ENCODE measurements at regions not wholly inside any gene's neighbourhood (a gene's known extent, or its start where the extent isn't known, plus 50 kb on each side); places are given as distances from the start of the nearest gene placed in this dataset.

DNA sequence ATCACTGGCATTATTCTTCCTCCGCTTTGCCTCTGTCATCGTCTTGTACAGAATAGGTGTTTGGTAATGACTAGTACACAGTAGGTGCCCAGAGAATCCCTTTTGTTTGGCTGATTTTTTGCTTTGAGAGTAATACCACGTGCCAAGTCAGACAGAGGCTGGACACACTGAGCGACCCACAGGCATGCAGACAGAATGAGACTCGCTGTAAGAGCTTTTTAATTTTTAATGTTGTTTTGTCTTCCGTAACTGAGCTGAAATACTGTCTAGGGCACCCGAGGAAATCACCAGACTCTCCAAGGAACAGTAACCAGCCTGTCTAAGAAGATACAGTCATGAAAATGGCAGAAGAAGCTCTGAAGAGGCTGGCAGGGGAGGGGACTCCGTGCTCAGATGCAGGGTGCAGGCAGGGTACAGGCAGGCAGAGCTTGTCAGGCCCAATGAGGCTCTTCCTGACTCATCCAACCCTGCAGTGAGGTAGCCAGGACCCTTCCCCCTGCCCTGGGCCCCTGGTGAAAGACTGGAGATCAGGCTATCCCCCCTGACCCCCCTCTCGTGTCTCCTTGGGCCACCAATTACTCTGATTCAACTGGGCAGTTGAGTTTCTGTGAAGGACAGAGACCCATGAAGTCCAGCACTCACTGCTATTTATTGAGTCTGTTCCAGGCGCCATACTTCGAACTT lies 60.1 kb upstream of the ECE1 start:
- DNase-seq, result no peak
- no peak overlapping the region for H3K4me3 ChIP-seq (ENCODE audit: control extremely low read depth in 1 of 5, extremely low read depth in 1 of 5, insufficient read depth in 1 of 5, low read depth in 2 of 5, low read length in 4 of 5)
- no peak overlapping the region for H2AFZ ChIP-seq (ENCODE audit: insufficient read depth, low read depth, low read length, poor library complexity, severe bottlenecking)
- Mint-ChIP-seq H3K9me3 (ENCODE audit: insufficient read depth) (no peaks in the 10 kb centered on the region), H3K27ac (no peak overlapping the region), H3K27me3 (no peaks in the 10 kb centered on the region), H3K4me1 (no peaks in the 10 kb centered on the region), H3K4me3 (no peak overlapping the region)
- TF ChIP-seq EZH2 (IDR thresholded peaks at IDR 0.05; ENCODE audit: borderline replicate concordance, insufficient read depth, low read depth, low read length, poor library complexity, severe bottlenecking), result no peak
- TF ChIP-seq CTCF (IDR thresholded peaks at IDR 0.05), result no peak
- H3K4me1 ChIP-seq (ENCODE audit: control insufficient read depth in 2 of 2, insufficient read depth in 2 of 2, low read length in 2 of 2), result peaks cover 9 to 11% of the 10 kb centered on the region in 2 donors
- no peak overlapping the region for H3K4me2 ChIP-seq (replicated peaks; ENCODE audit: low read depth, low read length, poor library complexity, severe bottlenecking)
- intact Hi-C loops (cut with micrococcal nuclease), result no loop called here
- no peaks in the 10 kb centered on the region for H4K20me1 ChIP-seq (ENCODE audit: control insufficient read depth, insufficient read depth, low read length, poor library complexity, severe bottlenecking)
- no peak overlapping the region for H3K27ac ChIP-seq (ENCODE audit: low read length in 2 of 2)
- H3K9ac ChIP-seq (ENCODE audit: low read length), result no peak overlapping the region
- no peak for ATAC-seq (ENCODE audit: low read depth)
- peaks cover 0 to 4% (median 0%) of the 10 kb centered on the region in 4 experiments for H3K27me3 ChIP-seq (replicated peaks in 1 of 4; ENCODE audit: control extremely low read depth in 1 of 4, control insufficient read depth in 3 of 4, insufficient read depth in 4 of 4, low read length in 3 of 4)
- CTCF ChIA-PET, result interaction anchor here (1.4 kb wide), 1 partner anchor 80 kb away, joined by 3 read pairs; no protein-coding TSS in a partner anchor
- no peaks in the 10 kb centered on the region for H3K36me3 ChIP-seq (replicated peaks in 1 of 2; ENCODE audit: control extremely low read depth in 1 of 2, control insufficient read depth in 1 of 2, extremely low read depth in 1 of 2, insufficient read depth in 2 of 2, low read length in 1 of 2)
- WGBS (ENCODE audit: insufficient coverage), result 94% methylated on average over 8 of the region's 11 CpGs
- no peaks in the 10 kb centered on the region for H3K9me3 ChIP-seq (ENCODE audit: control extremely low read depth in 1 of 3, control insufficient read depth in 2 of 3, insufficient read depth in 1 of 3, low read length in 2 of 3)
- POLR2A ChIA-PET, result interaction anchor here (0.6 kb wide), 1 partner anchor 38 kb away, joined by 3 read pairs; no protein-coding TSS in a partner anchor
- peaks cover 12% of the 10 kb centered on the region for H3K79me2 ChIP-seq (ENCODE audit: control insufficient read depth, insufficient read depth, low read length)

- 88% methylated on average over 3 of the region's 3 CpGs for WGBS (ENCODE audit: insufficient coverage)
- no peak overlapping the region for H2AFZ ChIP-seq (ENCODE audit: insufficient read depth, low read depth, low read length, poor library complexity, severe bottlenecking)
- H3K9ac ChIP-seq (ENCODE audit: low read length), result no peak overlapping the region
- H3K4me3 ChIP-seq (ENCODE audit: control extremely low read depth in 1 of 5, extremely low read depth in 1 of 5, insufficient read depth in 1 of 5, low read depth in 2 of 5, low read length in 4 of 5), result no peak overlapping the region
- no peak overlapping the region for H3K27ac ChIP-seq (ENCODE audit: low read length in 2 of 2)
- peaks cover 10 to 13% of the 10 kb centered on the region in 2 donors for H3K4me1 ChIP-seq (ENCODE audit: control insufficient read depth in 2 of 2, insufficient read depth in 2 of 2, low read length in 2 of 2)
- H3K27ac Mint-ChIP-seq, result no peak overlapping the region
- POLR2A ChIA-PET, result no interaction called here
- ATAC-seq (ENCODE audit: low read depth) (no peak), DNase-seq (no peak)
- H3K79me2 ChIP-seq (ENCODE audit: control insufficient read depth, insufficient read depth, low read length), result peaks cover 18% of the 10 kb centered on the region
- H3K27me3 ChIP-seq (replicated peaks in 1 of 4; ENCODE audit: control extremely low read depth in 1 of 4, control insufficient read depth in 3 of 4, insufficient read depth in 4 of 4, low read length in 3 of 4), result peaks cover 0 to 4% (median 0%) of the 10 kb centered on the region in 4 experiments
- intact Hi-C loops (cut with micrococcal nuclease), result no loop called here
- CTCF ChIA-PET, result interaction anchor here (0.7 to 1.5 kb wide), 4 partner anchors 19 to 117 kb away, joined by 3 to 4 read pairs (median 4); no protein-coding TSS in a partner anchor
- no peaks in the 10 kb centered on the region for H3K9me3 Mint-ChIP-seq (ENCODE audit: insufficient read depth)
- no peak for TF ChIP-seq CTCF (IDR thresholded peaks at IDR 0.05)
- no peak for TF ChIP-seq EZH2 (IDR thresholded peaks at IDR 0.05; ENCODE audit: borderline replicate concordance, insufficient read depth, low read depth, low read length, poor library complexity, severe bottlenecking)
- no peaks in the 10 kb centered on the region for H3K36me3 ChIP-seq (replicated peaks in 1 of 2; ENCODE audit: control extremely low read depth in 1 of 2, control insufficient read depth in 1 of 2, extremely low read depth in 1 of 2, insufficient read depth in 2 of 2, low read length in 1 of 2)
- no peak overlapping the region for H3K4me2 ChIP-seq (replicated peaks; ENCODE audit: low read depth, low read length, poor library complexity, severe bottlenecking)
- no peaks in the 10 kb centered on the region for H3K27me3 Mint-ChIP-seq
- H4K20me1 ChIP-seq (ENCODE audit: control insufficient read depth, insufficient read depth, low read length, poor library complexity, severe bottlenecking), result peaks cover 1% of the 10 kb centered on the region
- H3K9me3 ChIP-seq (ENCODE audit: control extremely low read depth in 1 of 3, control insufficient read depth in 2 of 3, insufficient read depth in 1 of 3, low read length in 2 of 3), result no peaks in the 10 kb centered on the region
- H3K4me3 Mint-ChIP-seq, result no peak overlapping the region
- peaks cover under 1% of the 10 kb centered on the region for H3K4me1 Mint-ChIP-seq
Measured at GRCh38 chr1:21349693-21350092, 59.4 kb upstream of the ECE1 start.

Data from B cell (primary cell).